HG03575 (cell line): ENCODE measurements at regions not wholly inside any gene's neighbourhood (a gene's known extent, or its start where the extent isn't known, plus 50 kb on each side); places are given as distances from the start of the nearest gene placed in this dataset.
A peak's percentile ranks its signal among the peaks of the same experiment; 100 is the strongest.

Source experiments
- ATAC-seq: cut with Tn5 transposase; IDR thresholded peaks from one replicate; pipeline ENCODE4 v1.9.1; 2021; ENCODE audit not compliant: unreplicated experiment, insufficient number of reproducible peaks, low FRiP score; ENCODE audit errors: extremely low read depth

DNA sequence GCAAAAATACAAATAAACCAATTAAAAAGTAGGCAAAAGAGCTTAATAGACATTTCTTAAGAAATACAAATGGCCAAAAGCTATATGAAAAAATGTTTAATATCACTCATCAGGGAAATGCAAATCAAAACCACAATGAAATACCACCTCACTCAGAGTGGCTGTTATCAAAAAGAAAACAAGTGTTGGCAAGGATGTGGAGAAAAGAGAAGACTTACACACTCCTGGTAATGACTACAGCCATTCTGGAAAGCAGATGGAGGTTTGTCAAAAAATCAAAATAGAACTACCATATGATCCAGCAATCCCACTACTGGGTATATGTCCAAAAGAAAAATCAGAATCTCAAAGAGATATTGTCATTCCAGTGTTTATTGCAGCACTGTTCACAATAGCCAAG lies 223.5 kb upstream of the SLC10A2 start:
- ATAC-seq: no peak

DNA sequence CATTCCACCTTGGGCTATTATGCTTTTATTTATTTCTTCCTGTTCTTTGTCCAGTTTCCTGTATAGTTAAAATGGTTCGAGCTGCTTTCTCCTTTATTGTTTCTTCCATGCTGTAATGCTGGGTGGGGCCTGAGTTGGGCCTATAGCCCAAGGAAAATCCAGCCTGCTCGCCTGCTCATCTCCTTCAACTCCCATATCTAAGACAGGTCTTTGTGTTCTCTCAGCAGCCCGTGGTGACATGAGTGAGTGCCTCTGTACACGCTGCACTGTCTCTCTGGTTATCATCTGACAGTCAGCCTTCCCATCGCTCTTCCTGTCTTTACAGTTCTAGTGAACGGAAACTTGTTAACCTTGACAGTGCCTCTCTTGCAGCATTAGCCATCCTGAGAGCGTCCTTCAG lies 221.9 kb upstream of the SLC10A2 start:
- ATAC-seq: no peak

DNA sequence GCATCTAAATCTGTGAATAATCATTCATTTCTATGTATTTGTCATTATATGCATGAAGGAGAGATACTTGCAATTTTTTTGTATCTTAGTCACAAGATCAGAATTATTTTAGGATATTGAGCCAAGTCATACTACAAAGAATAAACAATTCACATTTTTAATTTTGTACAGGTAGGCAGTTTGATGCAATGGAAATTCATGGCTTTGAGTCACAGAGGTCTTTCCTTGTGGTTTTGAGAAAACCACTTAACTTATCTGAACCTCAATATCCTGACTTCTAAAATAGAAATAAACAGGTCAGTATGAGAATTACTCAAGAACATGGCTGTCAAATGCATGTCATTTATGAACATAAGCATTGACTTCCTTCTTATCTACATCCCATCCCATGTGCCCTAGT lies 221.4 kb upstream of the SLC10A2 start:
- ATAC-seq: no peak

DNA sequence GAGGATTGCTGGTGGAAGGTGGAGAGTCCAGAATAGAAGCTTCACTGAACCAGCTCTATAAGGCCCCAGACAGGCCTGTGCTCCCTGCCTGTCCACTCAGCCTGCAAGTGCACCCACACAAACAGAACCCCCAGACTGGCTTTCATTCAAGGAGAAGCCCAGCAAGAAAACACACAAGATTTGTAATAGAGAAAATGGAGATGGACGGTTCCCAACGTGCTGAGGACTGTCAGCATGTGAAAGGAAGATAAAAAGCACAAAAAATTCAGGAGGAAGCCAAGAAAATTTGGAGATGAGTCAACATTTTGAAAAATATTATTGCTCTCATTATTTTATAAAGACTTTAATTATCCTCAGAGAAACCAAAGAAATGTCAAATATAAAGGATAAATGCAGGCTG lies 218.2 kb upstream of the SLC10A2 start:
- no peak for ATAC-seq

DNA sequence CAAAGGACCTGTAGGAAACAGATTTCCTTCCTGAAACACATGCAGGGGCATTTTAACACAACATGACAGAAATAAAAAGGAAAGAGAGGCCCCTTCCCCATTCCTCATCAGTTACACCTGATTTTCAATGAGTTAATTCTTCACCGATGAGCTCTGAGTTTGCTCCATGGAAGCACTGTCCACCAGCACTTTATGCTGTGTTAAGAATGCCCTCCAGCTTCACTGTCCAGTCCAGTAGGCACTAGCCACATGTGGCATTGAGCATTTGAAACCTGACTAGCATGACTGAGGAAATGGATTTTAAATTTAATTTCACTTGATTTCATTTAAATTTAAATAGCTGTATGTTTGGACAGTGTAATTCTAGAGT lies 217.2 kb upstream of the SLC10A2 start:
- no peak for ATAC-seq

DNA sequence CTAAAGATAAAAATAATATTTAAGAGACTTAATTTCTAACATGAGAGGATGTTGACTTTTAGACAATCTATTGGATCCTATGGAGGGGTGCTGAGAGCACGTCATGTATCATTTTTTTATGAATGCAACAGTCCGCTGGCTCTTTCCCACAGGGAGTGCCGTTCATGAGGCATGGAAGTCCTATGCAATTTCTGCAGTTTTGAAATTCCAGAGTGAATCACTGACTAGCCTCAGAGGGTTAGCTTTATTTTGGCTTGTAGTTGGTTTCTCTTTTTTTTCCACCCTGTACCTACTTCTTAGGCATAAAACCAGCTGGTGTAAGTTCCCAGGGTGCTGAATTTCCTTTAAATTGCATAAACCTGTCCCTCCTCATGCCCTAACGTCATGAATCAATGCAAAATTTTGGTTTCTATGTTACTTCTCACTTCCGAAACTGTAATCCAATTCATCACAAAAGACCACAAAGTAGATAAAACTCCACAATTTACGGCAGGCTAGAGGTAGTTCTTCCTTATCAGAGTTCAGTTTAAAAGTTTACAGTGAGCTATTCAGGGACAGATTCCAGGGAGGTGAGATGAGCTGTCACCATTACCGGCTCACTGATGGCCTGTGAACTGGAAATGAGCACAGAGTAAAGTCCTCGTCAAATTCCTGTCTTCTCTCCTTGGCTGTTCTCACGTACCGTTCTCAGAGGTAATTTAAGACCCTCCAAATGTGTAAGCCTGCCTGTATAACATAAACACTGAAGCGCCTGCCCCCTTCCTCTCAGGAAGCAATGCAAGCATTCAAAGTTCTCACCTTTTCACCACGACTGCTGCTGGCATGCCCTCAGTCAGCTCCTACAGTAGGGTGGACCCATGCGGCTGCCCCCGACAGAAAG lies 216.6 kb upstream of the SLC10A2 start:
- ATAC-seq: no peak

DNA sequence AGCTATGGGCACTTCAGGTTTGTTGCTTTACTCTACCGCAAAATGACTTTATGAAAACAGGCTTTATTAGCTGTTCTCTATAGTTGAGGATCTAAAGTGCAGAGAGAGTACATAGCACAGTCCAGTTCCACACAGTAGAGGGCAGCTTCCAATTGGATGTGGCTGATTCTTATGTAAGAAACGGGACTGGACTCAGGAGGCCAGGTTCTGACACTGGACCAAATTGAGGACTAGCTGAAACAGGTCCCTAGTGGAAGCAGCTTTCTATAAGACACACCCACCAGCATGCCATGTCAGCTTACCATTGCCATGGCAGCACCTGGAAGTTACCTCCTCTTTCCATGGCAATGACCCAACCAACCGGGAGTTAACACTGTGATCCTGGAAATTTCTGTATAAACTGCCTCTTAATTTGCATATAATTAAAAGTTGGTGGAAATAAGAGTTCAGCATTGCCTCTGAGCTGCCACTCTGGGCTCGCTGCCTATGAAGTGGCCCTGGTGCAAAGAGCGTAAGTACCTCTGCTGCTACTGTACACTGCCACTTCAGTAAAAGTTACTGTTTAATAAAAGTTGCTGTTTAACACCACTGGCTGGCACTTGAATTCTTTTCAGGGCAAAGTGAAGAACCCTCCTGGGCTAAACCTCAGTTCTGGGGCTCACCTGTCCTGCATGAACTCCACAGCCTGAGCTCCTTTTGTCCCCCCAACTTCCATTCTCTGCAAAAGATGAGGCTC lies 211.9 kb upstream of the SLC10A2 start:
- no peak for ATAC-seq

- peak; percentile 85 for ATAC-seq
These were observed 210.7 kb upstream of the SLC10A2 start for GRCh38 chr13:103276775-103277498.

GRCh38 chr13:103275722-103276121 lies 209.5 kb upstream of the SLC10A2 start:
- no peak for ATAC-seq

GRCh38 chr13:103275081-103275480 lies 208.9 kb upstream of the SLC10A2 start:
- no peak for ATAC-seq

DNA sequence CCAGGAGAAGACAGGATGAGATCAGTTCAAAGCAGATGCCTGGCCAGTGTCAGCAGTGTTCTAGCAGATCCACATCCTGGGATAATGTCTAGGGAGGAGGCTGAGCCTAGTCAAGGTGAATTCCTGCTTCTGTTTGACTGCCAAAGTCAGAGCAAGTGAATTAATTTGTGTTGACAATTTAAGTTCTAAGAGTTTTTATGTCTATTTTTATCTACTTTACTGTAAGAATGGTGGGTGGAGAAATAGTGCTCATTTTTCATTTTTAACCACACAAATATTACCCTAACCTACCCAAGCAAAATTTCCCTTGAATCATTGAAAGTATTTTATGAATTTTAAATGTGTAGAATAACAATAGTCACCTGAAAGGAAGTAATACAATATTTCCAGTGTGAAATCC lies 207.6 kb upstream of the SLC10A2 start:
- ATAC-seq: no peak

GRCh38 chr13:103272770-103273169 lies 206.6 kb upstream of the SLC10A2 start:
- ATAC-seq: peak; percentile 54

GRCh38 chr13:103263448-103263847 lies 197.2 kb upstream of the SLC10A2 start:
- no peak for ATAC-seq

- no peak for ATAC-seq
These were observed 189.5 kb upstream of the SLC10A2 start for GRCh38 chr13:103255587-103256301.

GRCh38 chr13:103250071-103250470 lies 183.9 kb upstream of the SLC10A2 start:
- ATAC-seq: no peak

GRCh38 chr13:103246581-103247200 lies 180.5 kb upstream of the SLC10A2 start:
- ATAC-seq: no peak

DNA sequence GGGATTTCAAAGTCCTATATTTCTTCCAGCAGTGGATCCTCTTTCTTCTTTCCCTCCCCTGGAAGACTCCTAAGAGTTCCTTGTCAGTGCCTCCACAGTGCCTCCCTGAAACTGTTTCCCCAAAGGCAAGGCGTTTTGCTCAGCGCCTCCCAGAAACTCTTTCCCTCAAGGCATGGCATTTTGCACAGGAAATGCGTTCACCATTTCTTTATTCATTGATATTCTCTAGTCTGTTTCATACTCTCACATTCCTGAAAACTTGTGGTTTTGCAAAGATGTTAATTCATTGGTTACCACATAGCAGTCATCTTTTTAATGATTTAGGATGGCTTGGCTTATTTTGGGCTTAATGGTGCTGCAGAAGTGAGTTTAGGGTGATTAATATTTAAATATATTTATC lies 177.3 kb upstream of the SLC10A2 start:
- ATAC-seq: no peak

- no peak for ATAC-seq
These were observed 172.2 kb upstream of the SLC10A2 start for GRCh38 chr13:103238441-103238840.

- no peak for ATAC-seq
These were observed 170.0 kb upstream of the SLC10A2 start for GRCh38 chr13:103236213-103236612.
